8988T (cell line): ENCODE measurements at regions not wholly inside any gene's neighbourhood (a gene's known extent, or its start where the extent isn't known, plus 50 kb on each side); places are given as distances from the start of the nearest gene placed in this dataset.

Experiments
- DNase-seq: peaks from one replicate; pipeline ENCODE4 v3.0.0; 2011

DNA sequence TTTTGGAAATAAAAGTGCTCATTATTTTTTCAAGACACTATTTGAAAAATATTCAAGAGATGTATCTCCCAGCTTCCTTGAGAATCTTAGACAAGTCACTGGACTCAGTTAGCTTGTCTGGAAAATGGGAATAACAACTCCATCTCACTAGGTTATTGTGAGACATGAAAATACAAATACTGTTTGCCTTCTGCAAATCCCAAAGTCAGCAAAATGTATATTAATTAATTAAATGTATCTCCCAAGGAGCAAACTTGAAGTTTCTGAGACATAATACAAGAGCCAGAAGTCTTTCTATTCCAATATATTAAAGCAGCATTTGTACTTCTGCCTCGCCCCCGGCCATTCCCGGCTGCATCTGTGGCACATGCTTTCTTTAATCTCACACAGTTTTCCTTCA is 54.6 kb upstream of the ID4 start:
- no peak for DNase-seq
